Vagina (tissue), 2 donors: ENCODE measurements at regions not wholly inside any gene's neighbourhood (a gene's known extent, or its start where the extent isn't known, plus 50 kb on each side); places are given as distances from the start of the nearest gene placed in this dataset.

Experiments
- DNase-seq, 2 donors: peaks; one replicate each; pipeline ENCODE4 v3.0.0-alpha.2; 2017; ENCODE audit errors: extremely low spot score in 2 of 2
- H3K27ac ChIP-seq: fragments of 200-600 bp; sonication (generic); one replicate; pipeline ENCODE4 v1.5.1; 2019
- H3K27me3 ChIP-seq: fragments of 200-600 bp; sonication (generic); one replicate; pipeline ENCODE4 v1.5.1; 2019
- H3K36me3 ChIP-seq, 2 donors: fragments of 200-600 bp; sonication (generic); one replicate each; pipeline ENCODE4 v1.5.1; 2017 to 2019
- H3K4me1 ChIP-seq: fragments of 200-600 bp; sonication (generic); one replicate; pipeline ENCODE4 v1.5.1; 2019
- H3K4me3 ChIP-seq, 2 donors: fragments of 200-600 bp; sonication (generic); 1 replicate in 1 of 2; 2 replicates in 1 of 2; pipeline ENCODE4 v1.5.1; 2016 to 2019
- H3K9me3 ChIP-seq: fragments of 200-600 bp; sonication (generic); one replicate; pipeline ENCODE4 v1.5.1; 2019
- CTCF ChIP-seq, 3 experiments: fragments of 450-650 bp in 2 of 3; fragments of 200-600 bp in 1 of 3; sonication (generic) in 1 of 3; IDR thresholded peaks; one replicate each; pipeline ENCODE4 v1.5.1; 2017 to 2019; ENCODE audit warnings: antibody characterized with exemption in 3 of 3, mild to moderate bottlenecking in 2 of 3, moderate library complexity in 2 of 3
- POLR2A ChIP-seq, 2 donors: fragments of 450-650 bp; IDR thresholded peaks; one replicate each; pipeline ENCODE4 v1.6.1; 2017; ENCODE audit warnings: antibody characterized with exemption in 2 of 2, mild to moderate bottlenecking in 2 of 2, moderate library complexity in 2 of 2
- POLR2AphosphoS5 ChIP-seq, 2 donors: sonication (generic); formaldehyde crosslinking; IDR thresholded peaks; one replicate each; pipeline ENCODE4 v1.9.0; 2017; ENCODE audit warnings: antibody characterized with exemption in 2 of 2, mild to moderate bottlenecking in 2 of 2, low read depth in 1 of 2; ENCODE audit not compliant: insufficient read depth in 1 of 2
- intact Hi-C: fragments of 100-400 bp; cut with DNase I; formaldehyde crosslinking; loops from one replicate; pipeline ENCODE4 v1.15.1; 2023

- H3K4me3 ChIP-seq, result no peak overlapping the region
- intact Hi-C loops, result no loop called here
- no peaks in the 10 kb centered on the region for H3K9me3 ChIP-seq
- TF ChIP-seq CTCF (IDR thresholded peaks at IDR 0.05) (no peak), POLR2AphosphoS5 (IDR thresholded peaks at IDR 0.05; ENCODE audit: insufficient read depth in 1 of 2, low read depth in 1 of 2) (no peak), POLR2A (IDR thresholded peaks at IDR 0.05) (no peak)
- H3K27me3 ChIP-seq, result no peaks in the 10 kb centered on the region
- no peaks in the 10 kb centered on the region for H3K4me1 ChIP-seq
- H3K36me3 ChIP-seq, result no peaks in the 10 kb centered on the region
- no peak for DNase-seq
- H3K27ac ChIP-seq, result no peak overlapping the region
Measured at GRCh38 chr12:93274937-93275336, 102.8 kb upstream of the NUDT4 start.

- TF ChIP-seq CTCF (IDR thresholded peaks at IDR 0.05), result no peak
- TF ChIP-seq POLR2AphosphoS5 (IDR thresholded peaks at IDR 0.05; ENCODE audit: insufficient read depth in 1 of 2, low read depth in 1 of 2), result no peak
- no peak for TF ChIP-seq POLR2A (IDR thresholded peaks at IDR 0.05)
- no peaks in the 10 kb centered on the region for H3K27me3 ChIP-seq
- H3K4me3 ChIP-seq, result no peak overlapping the region
- H3K9me3 ChIP-seq, result no peaks in the 10 kb centered on the region
- no peak for DNase-seq
- no peaks in the 10 kb centered on the region for H3K36me3 ChIP-seq
- intact Hi-C loops, result no loop called here
- H3K27ac ChIP-seq, result no peak overlapping the region
- H3K4me1 ChIP-seq, result no peaks in the 10 kb centered on the region
Measured at GRCh38 chr12:93275589-93275988, 102.1 kb upstream of the NUDT4 start.

GRCh38 chr12:93279565-93280412, 97.9 kb upstream of the NUDT4 start:
- Histone ChIP-seq H3K4me3 (no peak overlapping the region), H3K36me3 (no peaks in the 10 kb centered on the region), H3K4me1 (no peaks in the 10 kb centered on the region), H3K27me3 (no peaks in the 10 kb centered on the region), H3K27ac (no peak overlapping the region), H3K9me3 (no peaks in the 10 kb centered on the region)
- no peak for DNase-seq
- intact Hi-C loops, result no loop called here
- no peak for TF ChIP-seq CTCF (IDR thresholded peaks at IDR 0.05)
- no peak for TF ChIP-seq POLR2AphosphoS5 (IDR thresholded peaks at IDR 0.05; ENCODE audit: insufficient read depth in 1 of 2, low read depth in 1 of 2)
- no peak for TF ChIP-seq POLR2A (IDR thresholded peaks at IDR 0.05)

GRCh38 chr12:93287149-93287548, 90.6 kb upstream of the NUDT4 start:
- no peaks in the 10 kb centered on the region for H3K9me3 ChIP-seq
- H3K36me3 ChIP-seq, result no peaks in the 10 kb centered on the region
- TF ChIP-seq POLR2AphosphoS5 (IDR thresholded peaks at IDR 0.05; ENCODE audit: insufficient read depth in 1 of 2, low read depth in 1 of 2), result no peak
- H3K4me3 ChIP-seq, result no peak overlapping the region
- H3K27me3 ChIP-seq, result no peaks in the 10 kb centered on the region
- intact Hi-C loops, result no loop called here
- no peaks in the 10 kb centered on the region for H3K4me1 ChIP-seq
- DNase-seq, result no peak
- H3K27ac ChIP-seq, result no peak overlapping the region

- H3K36me3 ChIP-seq, result no peaks in the 10 kb centered on the region
- no peaks in the 10 kb centered on the region for H3K4me1 ChIP-seq
- no peak for DNase-seq
- H3K27me3 ChIP-seq, result no peaks in the 10 kb centered on the region
- H3K27ac ChIP-seq, result no peak overlapping the region
- intact Hi-C loops, result no loop called here
- H3K4me3 ChIP-seq, result no peak overlapping the region
- H3K9me3 ChIP-seq, result no peaks in the 10 kb centered on the region
- no peak for TF ChIP-seq POLR2AphosphoS5 (IDR thresholded peaks at IDR 0.05; ENCODE audit: insufficient read depth in 1 of 2, low read depth in 1 of 2)
- no peak for TF ChIP-seq POLR2A (IDR thresholded peaks at IDR 0.05)
- TF ChIP-seq CTCF (IDR thresholded peaks at IDR 0.05), result no peak
Measured at GRCh38 chr12:93288626-93289025, 89.1 kb upstream of the NUDT4 start.
